ENCODE measurements at regions not wholly inside any gene's neighbourhood (a gene's known extent, or its start where the extent isn't known, plus 50 kb on each side); places are given as distances from the start of the nearest gene placed in this dataset.

GRCh38 chr4:29636961-29637360, 1083.2 kb upstream of the PCDH7 start:
- TF ChIP-seq CTCF (IDR thresholded peaks at IDR 0.05; ENCODE audit: poor library complexity, severe bottlenecking): no peak
- TF ChIP-seq SMC3 (conservative IDR thresholded peaks at IDR 0.05; ENCODE audit: poor library complexity): no peak
- no peak for TF ChIP-seq EP300 (conservative IDR thresholded peaks at IDR 0.05; ENCODE audit: poor library complexity, severe bottlenecking)
- TF ChIP-seq POLR2AphosphoS5 (IDR thresholded peaks at IDR 0.05): no peak
- TF ChIP-seq MXI1 (conservative IDR thresholded peaks at IDR 0.05; ENCODE audit: poor library complexity, severe bottlenecking): no peak
- no peak for TF ChIP-seq EZH2 (IDR thresholded peaks at IDR 0.05; ENCODE audit: borderline replicate concordance, insufficient read depth, low read length, poor library complexity, severe bottlenecking)
- TF ChIP-seq TAF1 (IDR thresholded peaks at IDR 0.05; ENCODE audit: low read depth): no peak
- TF ChIP-seq, protein P1, sequence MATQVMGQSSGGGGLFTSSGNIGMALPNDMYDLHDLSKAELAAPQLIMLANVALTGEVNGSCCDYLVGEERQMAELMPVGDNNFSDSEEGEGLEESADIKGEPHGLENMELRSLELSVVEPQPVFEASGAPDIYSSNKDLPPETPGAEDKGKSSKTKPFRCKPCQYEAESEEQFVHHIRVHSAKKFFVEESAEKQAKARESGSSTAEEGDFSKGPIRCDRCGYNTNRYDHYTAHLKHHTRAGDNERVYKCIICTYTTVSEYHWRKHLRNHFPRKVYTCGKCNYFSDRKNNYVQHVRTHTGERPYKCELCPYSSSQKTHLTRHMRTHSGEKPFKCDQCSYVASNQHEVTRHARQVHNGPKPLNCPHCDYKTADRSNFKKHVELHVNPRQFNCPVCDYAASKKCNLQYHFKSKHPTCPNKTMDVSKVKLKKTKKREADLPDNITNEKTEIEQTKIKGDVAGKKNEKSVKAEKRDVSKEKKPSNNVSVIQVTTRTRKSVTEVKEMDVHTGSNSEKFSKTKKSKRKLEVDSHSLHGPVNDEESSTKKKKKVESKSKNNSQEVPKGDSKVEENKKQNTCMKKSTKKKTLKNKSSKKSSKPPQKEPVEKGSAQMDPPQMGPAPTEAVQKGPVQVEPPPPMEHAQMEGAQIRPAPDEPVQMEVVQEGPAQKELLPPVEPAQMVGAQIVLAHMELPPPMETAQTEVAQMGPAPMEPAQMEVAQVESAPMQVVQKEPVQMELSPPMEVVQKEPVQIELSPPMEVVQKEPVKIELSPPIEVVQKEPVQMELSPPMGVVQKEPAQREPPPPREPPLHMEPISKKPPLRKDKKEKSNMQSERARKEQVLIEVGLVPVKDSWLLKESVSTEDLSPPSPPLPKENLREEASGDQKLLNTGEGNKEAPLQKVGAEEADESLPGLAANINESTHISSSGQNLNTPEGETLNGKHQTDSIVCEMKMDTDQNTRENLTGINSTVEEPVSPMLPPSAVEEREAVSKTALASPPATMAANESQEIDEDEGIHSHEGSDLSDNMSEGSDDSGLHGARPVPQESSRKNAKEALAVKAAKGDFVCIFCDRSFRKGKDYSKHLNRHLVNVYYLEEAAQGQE (IDR thresholded peaks at IDR 0.05; ENCODE audit: borderline replicate concordance): no peak

Data from neural cell (in vitro differentiated cells).